H9 (cell line): ENCODE measurements at regions not wholly inside any gene's neighbourhood (a gene's known extent, or its start where the extent isn't known, plus 50 kb on each side); places are given as distances from the start of the nearest gene placed in this dataset.

Source experiments
- DNase-seq: peaks from one replicate; pipeline ENCODE4 v3.0.0-alpha.2; 2017
- H2AFZ ChIP-seq: one replicate; pipeline ENCODE4 v1.6.1; 2013; ENCODE audit warnings: mild to moderate bottlenecking, low read length, control low read depth, moderate library complexity
- H2AK5ac ChIP-seq: 2 replicates; pipeline ENCODE4 v1.6.1; 2013; ENCODE audit warnings: low read length, control low read depth, mixed read lengths; ENCODE audit not compliant: insufficient read length
- H2BK120ac ChIP-seq: one replicate; pipeline ENCODE4 v1.6.1; 2013; ENCODE audit warnings: low read depth, mild to moderate bottlenecking, low read length, control low read depth, inconsistent platforms; ENCODE audit not compliant: poor library complexity, severe bottlenecking
- H2BK12ac ChIP-seq: 2 replicates; pipeline ENCODE4 v1.6.1; 2013; ENCODE audit warnings: low read length, control low read depth, mixed read lengths, low read depth; ENCODE audit not compliant: insufficient read length
- H2BK15ac ChIP-seq: 2 replicates; pipeline ENCODE4 v1.6.1; 2013; ENCODE audit warnings: low read depth, low read length, control low read depth
- H2BK20ac ChIP-seq: one replicate; pipeline ENCODE4 v1.6.1; 2013; ENCODE audit warnings: low read depth, mild to moderate bottlenecking, low read length, control low read depth, inconsistent platforms; ENCODE audit not compliant: poor library complexity, severe bottlenecking
- H2BK5ac ChIP-seq: 2 replicates; pipeline ENCODE4 v1.6.1; 2013; ENCODE audit warnings: low read length, control low read depth, mixed read lengths; ENCODE audit not compliant: insufficient read length
- H3K14ac ChIP-seq: 2 replicates; pipeline ENCODE4 v1.6.1; 2013; ENCODE audit warnings: low read length, control low read depth; ENCODE audit not compliant: insufficient read depth
- H3K18ac ChIP-seq: 2 replicates; pipeline ENCODE4 v1.6.1; 2013; ENCODE audit warnings: low read depth, mild to moderate bottlenecking, mixed read lengths, low read length, control low read depth; ENCODE audit not compliant: insufficient read length
- H3K23ac ChIP-seq: 2 replicates; pipeline ENCODE4 v1.6.1; 2013; ENCODE audit warnings: low read length, control low read depth, mixed read lengths, low read depth; ENCODE audit not compliant: insufficient read length
- H3K23me2 ChIP-seq: 2 replicates; pipeline ENCODE4 v1.6.1; 2013; ENCODE audit warnings: low read depth, mild to moderate bottlenecking, mixed read lengths, low read length, control low read depth; ENCODE audit not compliant: insufficient read length, poor library complexity, severe bottlenecking
- H3K27ac ChIP-seq: 2 replicates; pipeline ENCODE4 v1.5.1; 2013; ENCODE audit warnings: low read length, control low read depth, mixed read lengths, low read depth; ENCODE audit not compliant: insufficient read length
- H3K27me3 ChIP-seq: 2 replicates; pipeline ENCODE4 v1.6.1; 2013; ENCODE audit warnings: low read length, control low read depth, inconsistent platforms; ENCODE audit not compliant: insufficient read depth
- H3K4ac ChIP-seq: 2 replicates; pipeline ENCODE4 v1.6.1; 2013; ENCODE audit warnings: low read depth, mild to moderate bottlenecking, control low read depth, inconsistent platforms, low read length, moderate library complexity
- H3K4me1 ChIP-seq: 2 replicates; pipeline ENCODE4 v1.6.1; 2013; ENCODE audit warnings: low read length, control low read depth, inconsistent platforms; ENCODE audit not compliant: insufficient read depth
- H3K4me2 ChIP-seq: 2 replicates; pipeline ENCODE4 v1.6.1; 2013; ENCODE audit warnings: low read length, control low read depth, mixed read lengths; ENCODE audit not compliant: insufficient read length, insufficient read depth
- H3K56ac ChIP-seq: 2 replicates; pipeline ENCODE4 v1.6.1; 2013; ENCODE audit warnings: low read depth, mild to moderate bottlenecking, mixed read lengths, low read length, control low read depth; ENCODE audit not compliant: insufficient read length
- H3K79me1 ChIP-seq: 2 replicates; pipeline ENCODE4 v1.6.1; 2013; ENCODE audit warnings: low read depth, mild to moderate bottlenecking, moderate library complexity, low read length, control low read depth, inconsistent platforms; ENCODE audit not compliant: insufficient read depth, poor library complexity, severe bottlenecking
- H3K79me2 ChIP-seq: 2 replicates; pipeline ENCODE4 v1.6.1; 2013; ENCODE audit warnings: low read length, control low read depth, inconsistent platforms; ENCODE audit not compliant: insufficient read depth
- H3K9ac ChIP-seq: 2 replicates; pipeline ENCODE4 v1.6.1; 2013; ENCODE audit warnings: low read length, control low read depth, mixed read lengths; ENCODE audit not compliant: insufficient read length; ENCODE audit errors: extremely low read depth
- H3K9me3 ChIP-seq: one replicate; pipeline ENCODE4 v1.6.1; 2013; ENCODE audit warnings: low read depth, low read length, inconsistent platforms; ENCODE audit not compliant: control insufficient read depth
- H3T11ph ChIP-seq: one replicate; pipeline ENCODE4 v1.6.1; 2013; ENCODE audit warnings: mild to moderate bottlenecking, low read length, control low read depth, inconsistent platforms
- H4K20me1 ChIP-seq: one replicate; pipeline ENCODE4 v1.6.1; 2013; ENCODE audit not compliant: control insufficient read depth, insufficient read length, insufficient read depth
- H4K5ac ChIP-seq: 2 replicates; pipeline ENCODE4 v1.6.1; 2013; ENCODE audit warnings: low read depth, mild to moderate bottlenecking, mixed read lengths, low read length, control low read depth; ENCODE audit not compliant: insufficient read length
- H4K8ac ChIP-seq: replicated peaks from 2 replicates; pipeline ENCODE4 v1.6.1; 2013; ENCODE audit warnings: low read length, control low read depth, mixed read lengths, low read depth; ENCODE audit not compliant: insufficient read length
- H4K91ac ChIP-seq: 2 replicates; pipeline ENCODE4 v1.6.1; 2013; ENCODE audit warnings: low read depth, mild to moderate bottlenecking, moderate library complexity, mixed read lengths, low read length, control low read depth; ENCODE audit not compliant: insufficient read length
- H3K27ac Mint-ChIP-seq, 3 experiments: 2 replicates in 2 of 3; 3 replicates in 1 of 3; pipeline ENCODE4 v1.8.0; 2020 to 2021; ENCODE audit warnings: mixed read lengths in 3 of 3, mild to moderate bottlenecking in 1 of 3, moderate library complexity in 1 of 3
- H3K27me3 Mint-ChIP-seq: 2 replicates; pipeline ENCODE4 v1.8.0; 2021; ENCODE audit warnings: low read depth, mild to moderate bottlenecking, moderate library complexity, mixed read lengths
- H3K36me3 Mint-ChIP-seq, 3 experiments: 2 replicates in 2 of 3; 3 replicates in 1 of 3; pipeline ENCODE4 v1.8.0; 2020 to 2021; ENCODE audit warnings: low read depth in 3 of 3, mixed read lengths in 3 of 3; ENCODE audit not compliant: insufficient read depth in 1 of 3
- H3K4me1 Mint-ChIP-seq, 2 experiments: 2 replicates each; pipeline ENCODE4 v1.8.0; 2020; ENCODE audit warnings: mixed read lengths in 2 of 2
- H3K4me3 Mint-ChIP-seq, 2 experiments: 2 replicates in 1 of 2; 3 replicates in 1 of 2; pipeline ENCODE4 v1.8.0; 2020 to 2021; ENCODE audit warnings: mild to moderate bottlenecking in 2 of 2, mixed read lengths in 2 of 2, moderate library complexity in 1 of 2
- H3K9me3 Mint-ChIP-seq, 2 experiments: 2 replicates in 1 of 2; 3 replicates in 1 of 2; pipeline ENCODE4 v1.8.0; 2020; ENCODE audit warnings: mild to moderate bottlenecking in 2 of 2, mixed read lengths in 2 of 2, moderate library complexity in 1 of 2
- WGBS: extraction: QIAGEN DNeasy Blood & Tissue Kit; methylation state at CpG from one replicate; pipeline ENCODE4 v1.1.7; 2013; ENCODE audit warnings: missing lambda C conversion rate, low lambda C conversion rate, mixed read lengths; ENCODE audit not compliant: insufficient read length; ENCODE audit errors: extremely low coverage; 5-methylcytosine and 5-hydroxymethylcytosine counted together
- TF ChIP-seq, protein P1 (sequence below): fragments of 200-600 bp; sonication (generic); conservative IDR thresholded peaks from 3 replicates; pipeline ENCODE4 v1.8.0; 2021; ENCODE audit warnings: antibody characterized with exemption, mild to moderate bottlenecking

- H3K14ac ChIP-seq = no peak overlapping the region
- H3T11ph ChIP-seq = no peak overlapping the region
- Mint-ChIP-seq H3K27ac (no peak overlapping the region), H3K4me3 (no peak overlapping the region), H3K9me3 (no peaks in the 10 kb centered on the region; a peak in 1 of 5 replicates), H3K4me1 (no peaks in the 10 kb centered on the region), H3K27me3 (peaks cover 1% of the 10 kb centered on the region; the same call in 1 of the 2 replicates), H3K36me3 (no peaks in the 10 kb centered on the region)
- H2AK5ac ChIP-seq = no peak overlapping the region
- no peaks in the 10 kb centered on the region for H3K27me3 ChIP-seq
- no peak overlapping the region for H4K91ac ChIP-seq
- H3K56ac ChIP-seq = no peak overlapping the region
- H3K23ac ChIP-seq = no peak overlapping the region
- H2BK5ac ChIP-seq = no peak overlapping the region
- H2AFZ ChIP-seq = no peak overlapping the region
- H2BK15ac ChIP-seq = no peak overlapping the region
- H4K5ac ChIP-seq = no peak overlapping the region
- no peak overlapping the region for H2BK120ac ChIP-seq
- no CpG with 5 or more reads among the region's 2 CpGs for WGBS
- no peak overlapping the region for H3K27ac ChIP-seq
- no peaks in the 10 kb centered on the region for H3K79me1 ChIP-seq
- H3K4me1 ChIP-seq = no peaks in the 10 kb centered on the region
- no peak overlapping the region for H2BK20ac ChIP-seq
- H3K79me2 ChIP-seq = no peaks in the 10 kb centered on the region
- TF ChIP-seq, protein P1, sequence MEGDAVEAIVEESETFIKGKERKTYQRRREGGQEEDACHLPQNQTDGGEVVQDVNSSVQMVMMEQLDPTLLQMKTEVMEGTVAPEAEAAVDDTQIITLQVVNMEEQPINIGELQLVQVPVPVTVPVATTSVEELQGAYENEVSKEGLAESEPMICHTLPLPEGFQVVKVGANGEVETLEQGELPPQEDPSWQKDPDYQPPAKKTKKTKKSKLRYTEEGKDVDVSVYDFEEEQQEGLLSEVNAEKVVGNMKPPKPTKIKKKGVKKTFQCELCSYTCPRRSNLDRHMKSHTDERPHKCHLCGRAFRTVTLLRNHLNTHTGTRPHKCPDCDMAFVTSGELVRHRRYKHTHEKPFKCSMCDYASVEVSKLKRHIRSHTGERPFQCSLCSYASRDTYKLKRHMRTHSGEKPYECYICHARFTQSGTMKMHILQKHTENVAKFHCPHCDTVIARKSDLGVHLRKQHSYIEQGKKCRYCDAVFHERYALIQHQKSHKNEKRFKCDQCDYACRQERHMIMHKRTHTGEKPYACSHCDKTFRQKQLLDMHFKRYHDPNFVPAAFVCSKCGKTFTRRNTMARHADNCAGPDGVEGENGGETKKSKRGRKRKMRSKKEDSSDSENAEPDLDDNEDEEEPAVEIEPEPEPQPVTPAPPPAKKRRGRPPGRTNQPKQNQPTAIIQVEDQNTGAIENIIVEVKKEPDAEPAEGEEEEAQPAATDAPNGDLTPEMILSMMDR = no peak
- H2BK12ac ChIP-seq = no peak overlapping the region
- no peaks in the 10 kb centered on the region for H3K9me3 ChIP-seq
- no peak overlapping the region for H4K8ac ChIP-seq
- H3K4me2 ChIP-seq = no peak overlapping the region
- H3K23me2 ChIP-seq = no peaks in the 10 kb centered on the region
- no peak overlapping the region for H3K4ac ChIP-seq
- DNase-seq = no peak
- H3K9ac ChIP-seq = no peak overlapping the region
- H4K20me1 ChIP-seq = no peaks in the 10 kb centered on the region
- no peak overlapping the region for H3K18ac ChIP-seq
Measured at GRCh38 chr18:11245879-11246278, 96.5 kb upstream of the PIEZO2 start.
